ENCODE measurements at regions not wholly inside any gene's neighbourhood (a gene's known extent, or its start where the extent isn't known, plus 50 kb on each side); places are given as distances from the start of the nearest gene placed in this dataset.

DNA sequence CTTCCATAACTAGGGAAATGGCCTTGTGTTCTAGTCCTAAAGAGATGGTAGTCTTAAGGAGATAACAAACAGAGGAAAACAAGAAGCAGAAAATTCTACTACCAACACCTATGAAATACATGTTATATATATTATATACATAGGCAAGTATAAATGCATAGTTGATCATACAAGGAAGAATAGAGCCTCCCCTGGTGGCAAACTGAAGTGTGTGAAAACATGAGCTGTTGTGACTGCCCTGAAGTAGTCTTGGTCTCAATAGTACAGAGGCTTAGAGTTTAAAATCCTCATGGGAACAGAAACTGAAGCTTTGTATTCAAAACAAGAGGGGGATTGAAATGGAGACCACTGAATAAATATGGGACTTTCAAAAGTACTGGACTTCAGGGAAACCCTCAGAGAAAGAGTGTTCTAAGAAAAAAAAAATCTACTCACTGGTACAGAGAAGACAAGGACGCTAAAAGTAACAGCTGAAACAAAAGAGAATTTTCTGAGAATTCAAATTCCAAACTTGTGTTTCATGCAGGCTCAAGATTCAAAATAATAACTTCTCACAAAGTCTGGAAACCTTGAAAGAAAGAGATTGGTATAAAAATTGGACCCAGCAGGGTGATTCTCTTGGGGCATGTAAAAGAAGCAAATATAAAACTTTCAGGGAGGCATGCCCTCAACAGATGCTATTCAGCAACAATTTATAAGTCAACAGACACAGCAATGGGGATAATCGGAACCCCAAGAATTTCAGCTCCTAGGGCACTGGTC lies 59.7 kb upstream of the SAMD3 start:
- no peak for TF ChIP-seq CTCF (IDR thresholded peaks at IDR 0.05; ENCODE audit: partially characterized antibody, unreplicated experiment)
- Mint-ChIP-seq H3K27ac (ENCODE audit: unreplicated experiment) (no peak overlapping the region), H3K27me3 (ENCODE audit: unreplicated experiment) (no peaks in the 10 kb centered on the region), H3K9me3 (ENCODE audit: unreplicated experiment) (no peaks in the 10 kb centered on the region), H3K4me1 (ENCODE audit: low read depth, unreplicated experiment) (no peaks in the 10 kb centered on the region), H3K36me3 (ENCODE audit: unreplicated experiment) (no peaks in the 10 kb centered on the region), H3K4me3 (ENCODE audit: unreplicated experiment) (no peak overlapping the region)
- DNase-seq: no peak

DNA sequence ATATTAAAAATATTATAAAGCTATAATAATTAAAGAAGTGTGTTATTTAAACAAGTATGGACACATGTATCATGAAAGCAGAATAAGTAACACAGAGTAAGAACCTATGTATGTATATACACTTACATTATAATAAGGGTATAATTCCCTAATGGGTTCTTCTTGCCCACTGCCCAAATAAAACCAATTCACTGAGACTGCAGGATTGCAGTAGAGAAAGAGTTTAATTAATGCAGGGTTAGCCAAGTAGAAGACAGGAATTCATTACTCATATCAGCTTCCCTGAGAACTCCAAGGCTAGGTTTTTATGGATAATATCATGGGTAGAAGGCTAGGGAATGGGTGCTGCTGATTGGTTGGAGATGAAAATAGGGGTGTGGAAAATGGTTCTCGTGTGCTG lies 53.8 kb upstream of the SAMD3 start:
- Mint-ChIP-seq H3K4me3 (ENCODE audit: unreplicated experiment) (no peak overlapping the region), H3K27me3 (ENCODE audit: unreplicated experiment) (no peaks in the 10 kb centered on the region), H3K27ac (ENCODE audit: unreplicated experiment) (no peak overlapping the region), H3K9me3 (ENCODE audit: unreplicated experiment) (peaks cover 3% of the 10 kb centered on the region), H3K4me1 (ENCODE audit: low read depth, unreplicated experiment) (no peaks in the 10 kb centered on the region), H3K36me3 (ENCODE audit: unreplicated experiment) (no peaks in the 10 kb centered on the region)
- no peak for DNase-seq
- no peak for TF ChIP-seq CTCF (IDR thresholded peaks at IDR 0.05; ENCODE audit: partially characterized antibody, unreplicated experiment)

DNA sequence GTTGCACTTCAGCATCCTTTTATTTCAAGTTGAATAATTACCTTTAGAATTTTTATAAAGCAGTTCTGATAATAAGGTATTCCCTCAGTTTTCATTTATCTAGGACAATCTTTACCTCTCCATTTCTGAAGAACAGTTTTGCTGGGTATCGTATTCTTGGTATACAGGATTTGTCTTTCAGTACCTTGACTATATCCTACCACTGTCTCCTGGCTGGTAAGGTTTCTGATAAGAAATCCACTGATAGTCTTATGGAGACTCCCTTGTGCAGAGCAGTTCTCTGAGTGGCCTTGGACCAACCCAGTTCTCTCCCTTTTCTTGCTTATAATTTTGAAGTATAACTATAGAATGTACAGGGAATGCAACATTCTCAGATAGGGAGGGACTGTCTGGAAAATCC lies 51.3 kb upstream of the SAMD3 start:
- Mint-ChIP-seq H3K27ac (ENCODE audit: unreplicated experiment) (no peak overlapping the region), H3K27me3 (ENCODE audit: unreplicated experiment) (no peaks in the 10 kb centered on the region), H3K4me1 (ENCODE audit: low read depth, unreplicated experiment) (no peaks in the 10 kb centered on the region), H3K4me3 (ENCODE audit: unreplicated experiment) (no peak overlapping the region), H3K9me3 (ENCODE audit: unreplicated experiment) (peaks cover 5% of the 10 kb centered on the region), H3K36me3 (ENCODE audit: unreplicated experiment) (no peaks in the 10 kb centered on the region)
- no peak for DNase-seq
- TF ChIP-seq CTCF (IDR thresholded peaks at IDR 0.05; ENCODE audit: partially characterized antibody, unreplicated experiment): no peak
